ENCODE measurements at regions not wholly inside any gene's neighbourhood (a gene's known extent, or its start where the extent isn't known, plus 50 kb on each side); places are given as distances from the start of the nearest gene placed in this dataset.

GRCh38 chr5:3340471-3340870, 255.2 kb upstream of the IRX1 start:
- TF ChIP-seq USF2 (CRISPR knock-in tag; IDR thresholded peaks at IDR 0.05) (no peak), NR2C2 (CRISPR knock-in tag; IDR thresholded peaks at IDR 0.05) (no peak), CTCF (IDR thresholded peaks at IDR 0.05) (no peak), E2F5 (CRISPR knock-in tag; IDR thresholded peaks at IDR 0.05) (no peak), TP53 (CRISPR knock-in tag; IDR thresholded peaks at IDR 0.05) (no peak), ZNF281 (CRISPR knock-in tag; IDR thresholded peaks at IDR 0.05) (no peak)

All from WTC11 (cell line).